ENCODE measurements at regions not wholly inside any gene's neighbourhood (a gene's known extent, or its start where the extent isn't known, plus 50 kb on each side); places are given as distances from the start of the nearest gene placed in this dataset.

DNA sequence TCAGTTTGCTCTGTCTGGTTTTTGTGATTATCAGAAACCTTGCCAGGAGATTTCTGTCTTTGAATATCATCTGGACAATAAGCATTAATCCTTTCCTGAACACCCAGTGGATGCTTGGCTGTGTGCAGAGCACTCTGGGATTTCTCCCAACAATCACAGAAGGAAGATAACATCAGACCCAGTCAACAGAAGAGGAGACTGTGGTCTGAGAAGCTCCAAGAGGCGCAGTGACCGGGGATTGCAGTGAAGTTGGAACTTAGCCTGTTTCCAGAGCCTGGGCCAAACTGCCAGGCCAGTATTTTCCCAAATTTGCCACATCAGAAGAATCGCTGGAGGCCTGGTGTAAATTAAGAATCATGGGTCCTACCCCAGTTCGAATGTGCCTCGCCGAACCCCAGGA, 264.7 kb downstream of the C16orf95 start:
- TF ChIP-seq CTCF (IDR thresholded peaks at IDR 0.05; ENCODE audit: insufficient read depth, missing control alignments), result no peak
- no peak for FAIRE-seq
- no peak for DNase-seq (ENCODE audit: insufficient read length, low spot score)

- FAIRE-seq (no peak), DNase-seq (ENCODE audit: insufficient read length, low spot score) (no peak)
- TF ChIP-seq CTCF (IDR thresholded peaks at IDR 0.05; ENCODE audit: insufficient read depth, missing control alignments), result no peak
Measured at GRCh38 chr16:87053016-87053982, 263.9 kb downstream of the C16orf95 start.

DNA sequence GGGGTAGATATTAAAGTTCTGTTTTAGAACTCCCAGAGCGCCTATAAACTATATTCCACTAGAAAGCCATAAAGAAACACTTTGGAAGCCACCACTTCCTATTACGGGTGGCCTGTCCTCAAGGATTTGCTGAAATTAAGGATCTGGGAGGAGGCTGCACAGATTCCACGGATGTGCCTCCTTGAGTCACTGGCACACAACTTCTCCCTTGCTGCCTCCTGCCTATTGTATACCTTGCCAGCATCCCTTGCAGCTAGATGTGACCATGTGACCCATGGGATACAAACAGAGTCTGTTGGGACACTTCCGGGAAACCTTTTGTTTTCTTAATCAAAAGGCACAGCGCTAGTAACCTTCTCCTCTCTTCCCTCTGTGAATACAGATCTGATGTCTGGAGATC, 263.0 kb downstream of the C16orf95 start:
- no peak for FAIRE-seq
- no peak for TF ChIP-seq CTCF (IDR thresholded peaks at IDR 0.05; ENCODE audit: insufficient read depth, missing control alignments)
- no peak for DNase-seq (ENCODE audit: insufficient read length, low spot score)

DNA sequence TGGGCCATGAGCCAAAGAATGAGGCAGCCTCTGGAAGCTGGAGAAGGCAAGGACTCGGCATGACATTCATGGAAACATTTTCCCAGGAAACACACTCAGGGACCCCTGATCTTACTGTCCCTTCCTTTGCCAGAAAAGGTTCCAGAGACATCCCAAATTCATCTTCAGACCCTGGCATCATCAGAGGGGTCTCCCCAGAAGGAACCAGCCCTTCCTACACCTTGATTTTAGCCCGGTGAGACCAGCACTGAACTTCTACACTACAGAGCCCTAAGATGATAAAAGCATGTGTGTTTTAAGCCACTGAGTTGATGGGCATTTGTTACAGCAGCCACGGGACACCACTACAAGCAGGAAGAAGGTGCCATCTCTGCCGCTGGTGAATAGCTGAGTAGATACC, 262.3 kb downstream of the C16orf95 start:
- TF ChIP-seq CTCF (IDR thresholded peaks at IDR 0.05; ENCODE audit: insufficient read depth, missing control alignments), result no peak
- DNase-seq (ENCODE audit: insufficient read length, low spot score), result no peak
- no peak for FAIRE-seq

- no peak for FAIRE-seq
- TF ChIP-seq CTCF (IDR thresholded peaks at IDR 0.05; ENCODE audit: insufficient read depth, missing control alignments), result no peak
- DNase-seq (ENCODE audit: insufficient read length, low spot score), result no peak
Measured at GRCh38 chr16:87056083-87056482, 261.1 kb downstream of the C16orf95 start.

GRCh38 chr16:87056551-87056950, 260.6 kb downstream of the C16orf95 start:
- no peak for DNase-seq (ENCODE audit: insufficient read length, low spot score)
- no peak for FAIRE-seq

More at GRCh38 chr16:87056551-87056950, 260.6 kb downstream of the C16orf95 start:
- TF ChIP-seq CTCF (IDR thresholded peaks at IDR 0.05; ENCODE audit: insufficient read depth, missing control alignments), result no peak

Data from D721Med (cell line).